HepG2 (cell line): ENCODE measurements at regions not wholly inside any gene's neighbourhood (a gene's known extent, or its start where the extent isn't known, plus 50 kb on each side); places are given as distances from the start of the nearest gene placed in this dataset.

Experiments used
- ATAC-seq: fragments of 200-7000 bp; cut with Tn5 transposase; 3 replicates; pipeline ENCODE4 v1.9.1; 2020; ENCODE audit warnings: mild to moderate bottlenecking, moderate library complexity
- BruUV-seq: library from RNA; stranded (reverse); fragments of 400-500 nt; replicated peaks from 2 replicates; lab custom pipeline; 2021; lab: Mats Ljungman, UMichigan
- CTCF ChIA-PET: fragments of 300-600 bp; formaldehyde crosslinking; extraction: SDS; loops from one replicate; lab custom pipeline; 2021; ENCODE audit warnings: low total read pairs, inconsistent platforms, low intra/inter-chr PET ratio; lab: Yijun Ruan, JAX
- POLR2A ChIA-PET: fragments of 350-600 bp; sonication (Branson Sonifier 250); formaldehyde crosslinking; loops from one replicate; lab custom pipeline; 2020; ENCODE audit warnings: antibody characterized with exemption, inconsistent platforms; lab: Yijun Ruan, JAX
- DNase-seq: peaks from one replicate; pipeline ENCODE4 v3.0.0-alpha.2; 2015; ENCODE audit warnings: low spot score
- FAIRE-seq: peaks from 3 replicates; lab custom pipeline; 2011; peaks lifted over from hg19 to GRCh38; lab: Jason Lieb, UNC
- H2AFZ ChIP-seq: one replicate; pipeline ENCODE4 v1.6.1; 2011; ENCODE audit warnings: low read length, inconsistent platforms
- H3K27ac ChIP-seq: fragments of 300-600 bp; 3 replicates; pipeline ENCODE4 v1.8.0; 2011; ENCODE audit warnings: mixed run types, mild to moderate bottlenecking, mixed read lengths, low read length, inconsistent platforms; ENCODE audit not compliant: insufficient read depth; ENCODE audit errors: extremely low read length
- H3K27me3 ChIP-seq, 2 experiments: fragments of 200-600 bp in 1 of 2; 2 replicates in 1 of 2; 3 replicates in 1 of 2; pipeline versions ENCODE4 v1.6.0 to v1.8.0; 2011; ENCODE audit warnings: low read length in 2 of 2, mild to moderate bottlenecking in 2 of 2, moderate library complexity in 2 of 2, inconsistent platforms in 1 of 2; ENCODE audit not compliant: insufficient read depth in 2 of 2, control insufficient read depth in 1 of 2
- H3K36me3 ChIP-seq, 2 experiments: fragments of 200-600 bp in 1 of 2; replicated peaks in 1 of 2; 2 replicates in 1 of 2; 3 replicates in 1 of 2; pipeline versions ENCODE4 v1.5.1 to v1.8.0; 2011; ENCODE audit warnings: low read length in 2 of 2, inconsistent platforms in 1 of 2; ENCODE audit not compliant: insufficient read depth in 2 of 2, control insufficient read depth in 1 of 2
- H3K4me1 ChIP-seq: 2 replicates; pipeline ENCODE4 v1.5.1; 2012; ENCODE audit warnings: low read length, inconsistent platforms; ENCODE audit not compliant: insufficient read depth
- H3K4me2 ChIP-seq: 2 replicates; pipeline ENCODE4 v1.6.0; 2011; ENCODE audit warnings: low read depth, low read length, inconsistent platforms
- H3K4me3 ChIP-seq, 3 experiments: fragments of 200-600 bp in 1 of 3; sonication (generic), shearing (Covaris generic) in 1 of 3; replicated peaks in 1 of 3; 2 replicates each; pipeline ENCODE4 v1.5.1; 2011 to 2016; ENCODE audit warnings: low read length in 3 of 3, inconsistent platforms in 2 of 3, low read depth in 2 of 3, mild to moderate bottlenecking in 2 of 3, control low read depth in 1 of 3, mixed read lengths in 1 of 3; ENCODE audit not compliant: insufficient read depth in 1 of 3
- H3K79me2 ChIP-seq: one replicate; pipeline ENCODE4 v1.6.1; 2011; ENCODE audit warnings: low read length, inconsistent platforms; ENCODE audit not compliant: insufficient read depth
- H3K9ac ChIP-seq: 2 replicates; pipeline ENCODE4 v1.6.0; 2011; ENCODE audit warnings: mild to moderate bottlenecking, low read depth, low read length, inconsistent platforms; ENCODE audit not compliant: insufficient read depth
- H3K9me3 ChIP-seq: 2 replicates; pipeline ENCODE4 v1.5.1; 2012; ENCODE audit warnings: mild to moderate bottlenecking, low read length
- H4K20me1 ChIP-seq: 2 replicates; pipeline ENCODE4 v1.6.0; 2011; ENCODE audit warnings: inconsistent platforms, mild to moderate bottlenecking, low read length, moderate library complexity; ENCODE audit not compliant: insufficient read depth
- AKAP8 ChIP-seq: sonication (generic); formaldehyde crosslinking; IDR thresholded peaks from 2 replicates; pipeline ENCODE4 v1.5.1; 2020; ENCODE audit warnings: mild to moderate bottlenecking, missing genetic modification reagents
- ATF1 ChIP-seq: IDR thresholded peaks from 2 replicates; pipeline ENCODE4 v1.6.1; 2016; ENCODE audit warnings: mild to moderate bottlenecking, control low read depth
- ETV5 ChIP-seq: IDR thresholded peaks from 2 replicates; pipeline ENCODE4 v1.6.1; 2018; ENCODE audit warnings: missing biosample characterization, missing genetic modification reagents, inconsistent platforms, borderline replicate concordance
- HOXD1 ChIP-seq: sonication (generic); formaldehyde crosslinking; IDR thresholded peaks from 2 replicates; pipeline ENCODE4 v1.5.0; 2020; ENCODE audit warnings: missing genetic modification reagents
- NFE2L2 ChIP-seq: fragments of 150-350 bp; IDR thresholded peaks from 2 replicates; pipeline ENCODE4 v1.6.1; 2014; ENCODE audit warnings: low read length
- SALL2 ChIP-seq: sonication (generic); formaldehyde crosslinking; IDR thresholded peaks from 2 replicates; pipeline ENCODE4 v1.8.1; 2023; ENCODE audit warnings: mild to moderate bottlenecking, missing genetic modification reagents, inconsistent platforms
- ZBTB1 ChIP-seq: sonication (generic); formaldehyde crosslinking; IDR thresholded peaks from 2 replicates; pipeline ENCODE4 v1.4.0; 2020; ENCODE audit warnings: missing genetic modification reagents, borderline replicate concordance
- ZNF10 ChIP-seq: sonication (generic); formaldehyde crosslinking; IDR thresholded peaks from 2 replicates; pipeline ENCODE4 v1.4.0; 2020; ENCODE audit warnings: mild to moderate bottlenecking, low read depth, missing genetic modification reagents, borderline replicate concordance
- ZNF30 ChIP-seq: sonication (generic); formaldehyde crosslinking; IDR thresholded peaks from 2 replicates; pipeline ENCODE4 v1.5.0; 2020; ENCODE audit warnings: mild to moderate bottlenecking, missing genetic modification reagents
- ZNF841 ChIP-seq: sonication (generic); formaldehyde crosslinking; IDR thresholded peaks from 2 replicates; pipeline ENCODE4 v1.8.1; 2023; ENCODE audit warnings: missing genetic modification reagents, borderline replicate concordance
- WGBS: methylation state at CpG from one replicate; pipeline ENCODE4 v1.1.6; 2017; ENCODE audit warnings: low lambda C conversion rate; 5-methylcytosine and 5-hydroxymethylcytosine counted together
- in situ Hi-C: cut with HindIII; loops from 2 replicates; pipeline ENCODE4 v1.10.0; 2017; ENCODE audit warnings: low pct_unique_long_range_greater_than_20kb; ENCODE audit not compliant: extremely low pct_ligation_motif_present
- intact Hi-C: fragments of 100-400 bp; cut with micrococcal nuclease; formaldehyde crosslinking; loops from one replicate; pipeline ENCODE4 v1.10.0; 2022; ENCODE audit not compliant: unreplicated experiment
- TF ChIP-seq, protein P1 (sequence below): sonication (generic); formaldehyde crosslinking; IDR thresholded peaks from 2 replicates; pipeline ENCODE4 v1.8.1; 2023; ENCODE audit warnings: mild to moderate bottlenecking, missing genetic modification reagents, borderline replicate concordance

DNA sequence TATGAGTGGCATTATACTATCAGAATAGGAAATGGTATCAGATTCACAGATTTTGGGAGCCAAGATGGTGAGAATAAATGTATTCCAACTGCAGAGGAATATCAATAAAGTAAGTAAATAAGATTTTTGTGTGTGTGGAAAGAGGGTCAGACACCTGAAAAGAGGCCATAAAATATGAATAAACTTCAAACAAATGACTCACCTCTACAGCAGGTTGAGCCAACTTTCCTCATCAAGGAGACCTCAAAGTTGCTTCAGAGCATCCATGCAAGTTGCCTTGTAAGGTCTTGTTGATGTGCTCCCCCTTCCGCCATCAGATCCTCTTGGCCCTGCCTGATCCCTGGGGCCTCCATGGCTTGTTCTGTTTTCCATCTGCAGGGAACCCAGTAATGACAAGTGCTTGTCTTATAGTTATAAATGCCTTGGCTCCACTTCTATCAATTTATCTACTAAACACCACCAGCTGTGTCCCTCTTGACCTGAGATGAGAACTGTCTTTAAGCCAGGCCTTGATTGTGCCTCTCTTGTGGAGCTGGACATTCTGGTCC is 775.6 kb downstream of the LTN1 start:
- Histone ChIP-seq H3K4me3 (no peak overlapping the region), H3K27ac (no peak overlapping the region), H3K79me2 (no peaks in the 10 kb centered on the region), H3K27me3 (no peaks in the 10 kb centered on the region), H3K9me3 (peaks cover 77% of the 10 kb centered on the region), H3K9ac (no peak overlapping the region), H3K36me3 (no peaks in the 10 kb centered on the region), H3K4me1 (no peaks in the 10 kb centered on the region), H2AFZ (no peak overlapping the region), H3K4me2 (no peak overlapping the region), H4K20me1 (no peaks in the 10 kb centered on the region)
- 20% methylated on average over 1 of the region's 1 CpG for WGBS
- no peak for DNase-seq
- TF ChIP-seq ZNF10, result no peak
- TF ChIP-seq, protein P1, sequence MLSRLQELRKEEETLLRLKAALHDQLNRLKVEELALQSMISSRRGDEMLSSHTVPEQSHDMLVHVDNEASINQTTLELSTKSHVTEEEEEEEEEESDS (CRISPR knock-in tag), result no peak
- no peak for TF ChIP-seq NFE2L2
- no peak for TF ChIP-seq ATF1 (CRISPR knock-in tag)
- TF ChIP-seq SALL2 (CRISPR knock-in tag), result no peak
- no peak for TF ChIP-seq ETV5
- no peak for TF ChIP-seq ZNF841 (CRISPR knock-in tag)
- no peak for TF ChIP-seq ZNF30 (CRISPR knock-in tag)
- no peak for TF ChIP-seq AKAP8
- no peak for TF ChIP-seq HOXD1
- no peak for TF ChIP-seq ZBTB1
- ChIA-PET CTCF (no interaction called here), POLR2A (no interaction called here)
- no peak for FAIRE-seq
- no peak for ATAC-seq
- no TSS peak for BruUV-seq
- intact Hi-C loops (no loop called here), in situ Hi-C loops (no loop called here)
